ENCODE measurements at regions not wholly inside any gene's neighbourhood (a gene's known extent, or its start where the extent isn't known, plus 50 kb on each side); places are given as distances from the start of the nearest gene placed in this dataset.

GRCh38 chr11:97815667-97816066, 1205.1 kb upstream of the CNTN5 start:
- peaks cover 1 to 5% (median 3%) of the 10 kb centered on the region in 7 donors for H3K9me3 Mint-ChIP-seq
- H3K79me2 ChIP-seq (ENCODE audit: insufficient read depth, low read length), result no peaks in the 10 kb centered on the region
- intact Hi-C loops (cut with micrococcal nuclease), result no loop called here
- H3K27ac ChIP-seq (ENCODE audit: low read depth in 1 of 2, low read length in 2 of 2), result no peak overlapping the region
- no peaks in the 10 kb centered on the region for H4K20me1 ChIP-seq (ENCODE audit: insufficient read depth, low read length)
- no peaks in the 10 kb centered on the region for H3K36me3 ChIP-seq (replicated peaks in 1 of 2; ENCODE audit: control insufficient read depth in 1 of 2, insufficient read depth in 2 of 2, low read length in 2 of 2)
- no peak overlapping the region for H3K4me3 ChIP-seq (replicated peaks in 1 of 3; ENCODE audit: low read depth in 2 of 3, low read length in 3 of 3)
- no peak overlapping the region for H3K27ac Mint-ChIP-seq
- no peak for TF ChIP-seq CTCF (IDR thresholded peaks at IDR 0.05)
- H3K4me3 Mint-ChIP-seq, result no peak overlapping the region
- no peak overlapping the region for H2AFZ ChIP-seq (ENCODE audit: insufficient read depth, low read depth, low read length, poor library complexity, severe bottlenecking)
- H3K9me3 ChIP-seq (replicated peaks in 1 of 2; ENCODE audit: control insufficient read depth in 1 of 2, insufficient read depth in 1 of 2, low read length in 2 of 2), result peaks cover 4 to 6% of the 10 kb centered on the region in 2 donors
- no peaks in the 10 kb centered on the region for H3K4me1 ChIP-seq (ENCODE audit: control insufficient read depth in 1 of 2, insufficient read depth in 2 of 2, low read length in 2 of 2)
- no peaks in the 10 kb centered on the region for H3K36me3 Mint-ChIP-seq
- no peak for DNase-seq
- 80% methylated on average over 1 of the region's 1 CpG for WGBS (ENCODE audit: insufficient coverage)
- H3K4me2 ChIP-seq (replicated peaks; ENCODE audit: extremely low read depth, low read length, poor library complexity, severe bottlenecking), result no peak overlapping the region
- H3K27me3 ChIP-seq (ENCODE audit: control insufficient read depth in 2 of 2, insufficient read depth in 2 of 2, low read length in 2 of 2), result no peaks in the 10 kb centered on the region
- peaks cover 0 to 3% (median 2%) of the 10 kb centered on the region in 3 donors for H3K27me3 Mint-ChIP-seq (ENCODE audit: low read depth in 3 of 3)
- no peak overlapping the region for H3K9ac ChIP-seq (ENCODE audit: insufficient read depth, low read length, poor library complexity, severe bottlenecking)
- H3K4me1 Mint-ChIP-seq, result no peaks in the 10 kb centered on the region

- no peaks in the 10 kb centered on the region for H3K4me1 Mint-ChIP-seq
- Histone ChIP-seq H3K9me3 (replicated peaks in 1 of 2; ENCODE audit: control insufficient read depth in 1 of 2, insufficient read depth in 1 of 2, low read length in 2 of 2) (peaks cover 8 to 11% of the 10 kb centered on the region in 2 donors), H3K4me1 (ENCODE audit: control insufficient read depth in 1 of 2, insufficient read depth in 2 of 2, low read length in 2 of 2) (no peaks in the 10 kb centered on the region), H3K9ac (ENCODE audit: insufficient read depth, low read length, poor library complexity, severe bottlenecking) (no peak overlapping the region), H3K79me2 (ENCODE audit: insufficient read depth, low read length) (no peaks in the 10 kb centered on the region), H3K27me3 (ENCODE audit: control insufficient read depth in 2 of 2, insufficient read depth in 2 of 2, low read length in 2 of 2) (no peaks in the 10 kb centered on the region), H3K4me2 (replicated peaks; ENCODE audit: extremely low read depth, low read length, poor library complexity, severe bottlenecking) (no peak overlapping the region), H4K20me1 (ENCODE audit: insufficient read depth, low read length) (no peaks in the 10 kb centered on the region), H3K4me3 (replicated peaks in 1 of 3; ENCODE audit: low read depth in 2 of 3, low read length in 3 of 3) (no peak overlapping the region), H3K27ac (ENCODE audit: low read depth in 1 of 2, low read length in 2 of 2) (no peak overlapping the region), H3K36me3 (replicated peaks in 1 of 2; ENCODE audit: control insufficient read depth in 1 of 2, insufficient read depth in 2 of 2, low read length in 2 of 2) (no peaks in the 10 kb centered on the region), H2AFZ (ENCODE audit: insufficient read depth, low read depth, low read length, poor library complexity, severe bottlenecking) (no peak overlapping the region)
- no peaks in the 10 kb centered on the region for H3K27me3 Mint-ChIP-seq (ENCODE audit: low read depth in 3 of 3)
- TF ChIP-seq CTCF (IDR thresholded peaks at IDR 0.05), result no peak
- H3K27ac Mint-ChIP-seq, result no peak overlapping the region
- intact Hi-C loops (cut with micrococcal nuclease), result no loop called here
- no CpG with 5 or more reads among the region's 4 CpGs for WGBS (ENCODE audit: insufficient coverage)
- no peaks in the 10 kb centered on the region for H3K36me3 Mint-ChIP-seq
- peaks cover 0 to 13% (median 3%) of the 10 kb centered on the region in 7 donors for H3K9me3 Mint-ChIP-seq
- no peak for DNase-seq
- H3K4me3 Mint-ChIP-seq, result no peak overlapping the region
Observed at GRCh38 chr11:97832451-97832850, 1188.3 kb upstream of the CNTN5 start.

Measured in CD14-positive monocyte (primary cell).